GM18909 (cell line): ENCODE measurements at regions not wholly inside any gene's neighbourhood (a gene's known extent, or its start where the extent isn't known, plus 50 kb on each side); places are given as distances from the start of the nearest gene placed in this dataset.
"Not testable (repeated sequence)": the region's sequence is repeated elsewhere in the genome, so short reads cannot be mapped to it uniquely, and the experiment has no call there.

Source experiments
- ATAC-seq: cut with Tn5 transposase; IDR thresholded peaks from one replicate; pipeline ENCODE4 v1.9.1; 2021; ENCODE audit warnings: mild to moderate bottlenecking; ENCODE audit not compliant: unreplicated experiment, poor library complexity

- ATAC-seq: no peak
Measured at GRCh38 chr2:161480123-161480522, 64.0 kb downstream of the TBR1 start.

- no peak for ATAC-seq
Measured at GRCh38 chr2:161481619-161482018, 65.5 kb downstream of the TBR1 start.

GRCh38 chr2:161484061-161484460 lies 68.0 kb downstream of the TBR1 start:
- no peak for ATAC-seq

- ATAC-seq: no peak
Measured at GRCh38 chr2:161486111-161486510, 70.0 kb downstream of the TBR1 start.

GRCh38 chr2:161488131-161488699 lies 72.1 kb downstream of the TBR1 start:
- ATAC-seq: no peak

GRCh38 chr2:161488879-161489278 lies 72.8 kb downstream of the TBR1 start:
- ATAC-seq: no peak

- ATAC-seq: peak; percentile 73
Measured at GRCh38 chr2:161500892-161501610, 85.0 kb downstream of the TBR1 start.

GRCh38 chr2:161502279-161502678 lies 86.2 kb downstream of the TBR1 start:
- peak; percentile 30 for ATAC-seq

GRCh38 chr2:161504628-161505289 lies 88.7 kb downstream of the TBR1 start:
- ATAC-seq: not testable (repeated sequence)

GRCh38 chr2:161505466-161505865 lies 89.4 kb downstream of the TBR1 start:
- not testable (repeated sequence) for ATAC-seq

- ATAC-seq: not testable (repeated sequence)
Measured at GRCh38 chr2:161513295-161514032, 97.4 kb downstream of the TBR1 start.

GRCh38 chr2:161522796-161523195 lies 101.4 kb upstream of the SLC4A10 start:
- no peak for ATAC-seq

GRCh38 chr2:161533218-161533617 lies 91.0 kb upstream of the SLC4A10 start:
- no peak for ATAC-seq

- ATAC-seq: no peak
Measured at GRCh38 chr2:161546635-161547034, 77.6 kb upstream of the SLC4A10 start.

GRCh38 chr2:161547130-161547529 lies 77.1 kb upstream of the SLC4A10 start:
- no peak for ATAC-seq

- no peak for ATAC-seq
Measured at GRCh38 chr2:161552015-161552414, 72.2 kb upstream of the SLC4A10 start.

GRCh38 chr2:161555826-161556225 lies 68.4 kb upstream of the SLC4A10 start:
- no peak for ATAC-seq

- no peak for ATAC-seq
Measured at GRCh38 chr2:161556440-161556839, 67.8 kb upstream of the SLC4A10 start.

GRCh38 chr2:161557538-161557937 lies 66.7 kb upstream of the SLC4A10 start:
- no peak for ATAC-seq

GRCh38 chr2:161564906-161565305 lies 59.3 kb upstream of the SLC4A10 start:
- ATAC-seq: no peak

- ATAC-seq: no peak
Measured at GRCh38 chr2:161569401-161569800, 54.8 kb upstream of the SLC4A10 start.
